Keratinocyte (primary cell): ENCODE measurements at regions not wholly inside any gene's neighbourhood (a gene's known extent, or its start where the extent isn't known, plus 50 kb on each side); places are given as distances from the start of the nearest gene placed in this dataset.

Experiments
- DNase-seq: peaks from one replicate; pipeline ENCODE4 v3.0.0-alpha.2; 2011; ENCODE audit warnings: low read depth, missing footprints, low spot score
- FAIRE-seq: peaks from 2 replicates; lab custom pipeline; 2011; peaks lifted over from hg19 to GRCh38; lab: Jason Lieb, UNC
- H2AFZ ChIP-seq: 2 replicates; pipeline ENCODE4 v1.6.0; 2012; ENCODE audit warnings: low read length, control low read depth, inconsistent platforms; ENCODE audit not compliant: control insufficient read depth
- H3K27ac ChIP-seq: 2 replicates; pipeline ENCODE4 v1.5.1; 2011; ENCODE audit warnings: low read length; ENCODE audit not compliant: control insufficient read depth, insufficient read depth
- H3K27me3 ChIP-seq: 3 replicates; pipeline ENCODE4 v1.6.0; 2011; ENCODE audit warnings: low read length; ENCODE audit not compliant: control insufficient read depth, insufficient read depth; ENCODE audit errors: extremely low read depth
- H3K36me3 ChIP-seq, 2 experiments: 2 replicates in 1 of 2; 3 replicates in 1 of 2; pipeline ENCODE4 v1.5.1; 2011; ENCODE audit warnings: low read length in 2 of 2, mild to moderate bottlenecking in 1 of 2; ENCODE audit not compliant: control insufficient read depth in 2 of 2, insufficient read depth in 2 of 2; ENCODE audit errors: extremely low read depth in 1 of 2
- H3K4me1 ChIP-seq: 3 replicates; pipeline ENCODE4 v1.5.1; 2011; ENCODE audit warnings: low read length; ENCODE audit not compliant: control insufficient read depth, insufficient read depth; ENCODE audit errors: extremely low read depth
- H3K4me2 ChIP-seq: 3 replicates; pipeline ENCODE4 v1.6.0; 2011; ENCODE audit warnings: low read depth, low read length; ENCODE audit not compliant: control insufficient read depth, insufficient read depth; ENCODE audit errors: extremely low read depth
- H3K4me3 ChIP-seq, 3 experiments: fragments of 200-600 bp in 1 of 3; sonication (generic) in 1 of 3; 2 replicates in 2 of 3; 3 replicates in 1 of 3; pipeline ENCODE4 v1.5.1; 2011 to 2016; ENCODE audit warnings: low read length in 3 of 3, mild to moderate bottlenecking in 3 of 3, control low read depth in 2 of 3, inconsistent platforms in 1 of 3, low read depth in 1 of 3, mixed read lengths in 1 of 3, mixed run types in 1 of 3, moderate library complexity in 1 of 3; ENCODE audit not compliant: control insufficient read depth in 2 of 3, insufficient read depth in 2 of 3; ENCODE audit errors: extremely low read depth in 1 of 3
- H3K79me2 ChIP-seq: 2 replicates; pipeline ENCODE4 v1.6.0; 2012; ENCODE audit warnings: low read length; ENCODE audit not compliant: control insufficient read depth, insufficient read depth
- H3K9ac ChIP-seq: 3 replicates; pipeline ENCODE4 v1.6.0; 2011; ENCODE audit warnings: low read length; ENCODE audit not compliant: control insufficient read depth, insufficient read depth; ENCODE audit errors: extremely low read depth
- H3K9me1 ChIP-seq: 3 replicates; pipeline ENCODE4 v1.6.0; 2011; ENCODE audit warnings: low read length; ENCODE audit not compliant: control insufficient read depth, insufficient read depth; ENCODE audit errors: extremely low read depth
- H3K9me3 ChIP-seq: 2 replicates; pipeline ENCODE4 v1.5.1; 2012; ENCODE audit warnings: low read depth, low read length; ENCODE audit not compliant: control insufficient read depth
- H4K20me1 ChIP-seq: 3 replicates; pipeline ENCODE4 v1.6.0; 2011; ENCODE audit warnings: low read length; ENCODE audit not compliant: control insufficient read depth, insufficient read depth; ENCODE audit errors: extremely low read depth
- EZH2 ChIP-seq: IDR thresholded peaks from one replicate; pipeline ENCODE4 v1.6.1; 2012; ENCODE audit warnings: inconsistent platforms, mild to moderate bottlenecking, low read length, moderate library complexity
- dilution Hi-C: fragments of 300-500 bp; cut with MboI; formaldehyde crosslinking; loops from one replicate; pipeline ENCODE4 v1.7.0; 2020; ENCODE audit warnings: low sequenced_read_pairs; ENCODE audit not compliant: extremely low pct_ligation_motif_present
- TF ChIP-seq, protein P1 (sequence below), 3 experiments: IDR thresholded peaks in 1 of 3; conservative IDR thresholded peaks in 1 of 3; optimal IDR thresholded peaks in 1 of 3; 2 replicates in 2 of 3; 3 replicates in 1 of 3; pipeline versions ENCODE3 to v1.5.1; 2011; ENCODE audit warnings: low read length in 3 of 3, mild to moderate bottlenecking in 3 of 3, moderate library complexity in 2 of 3, control low read depth in 1 of 3, inconsistent platforms in 1 of 3; ENCODE audit not compliant: insufficient read depth in 2 of 3; ENCODE audit errors: extremely low read depth in 1 of 3

DNA sequence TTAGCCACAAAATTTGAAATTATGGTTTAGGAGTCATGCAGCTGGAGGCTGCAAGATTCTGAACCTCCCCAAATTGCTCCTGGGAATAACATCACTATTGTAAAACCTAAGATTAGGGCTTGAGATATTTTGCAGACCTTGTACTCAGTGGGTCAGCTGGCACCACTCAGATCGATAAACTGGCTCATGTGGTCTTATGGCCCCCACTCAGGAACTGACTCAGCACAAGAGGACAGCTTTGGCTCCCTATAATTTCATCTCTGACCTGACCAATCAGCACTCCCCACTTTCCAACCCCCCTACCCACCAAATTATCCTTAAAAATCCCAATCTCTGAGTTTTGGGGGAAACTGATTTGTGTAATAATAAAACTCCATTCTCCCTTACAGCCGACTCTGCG is 161.6 kb downstream of the BRMS1L start:
- no peak for FAIRE-seq
- dilution Hi-C loops = no loop called here
- Histone ChIP-seq H3K4me1 (no peaks in the 10 kb centered on the region), H3K27ac (no peak overlapping the region), H3K79me2 (no peaks in the 10 kb centered on the region), H2AFZ (no peak overlapping the region), H3K9me3 (no peaks in the 10 kb centered on the region), H3K9ac (no peak overlapping the region), H3K36me3 (no peaks in the 10 kb centered on the region), H3K27me3 (no peaks in the 10 kb centered on the region), H3K4me3 (no peak overlapping the region), H3K9me1 (no peaks in the 10 kb centered on the region), H4K20me1 (no peaks in the 10 kb centered on the region), H3K4me2 (no peak overlapping the region)
- DNase-seq = no peak
- no peak for TF ChIP-seq EZH2
- TF ChIP-seq, protein P1, sequence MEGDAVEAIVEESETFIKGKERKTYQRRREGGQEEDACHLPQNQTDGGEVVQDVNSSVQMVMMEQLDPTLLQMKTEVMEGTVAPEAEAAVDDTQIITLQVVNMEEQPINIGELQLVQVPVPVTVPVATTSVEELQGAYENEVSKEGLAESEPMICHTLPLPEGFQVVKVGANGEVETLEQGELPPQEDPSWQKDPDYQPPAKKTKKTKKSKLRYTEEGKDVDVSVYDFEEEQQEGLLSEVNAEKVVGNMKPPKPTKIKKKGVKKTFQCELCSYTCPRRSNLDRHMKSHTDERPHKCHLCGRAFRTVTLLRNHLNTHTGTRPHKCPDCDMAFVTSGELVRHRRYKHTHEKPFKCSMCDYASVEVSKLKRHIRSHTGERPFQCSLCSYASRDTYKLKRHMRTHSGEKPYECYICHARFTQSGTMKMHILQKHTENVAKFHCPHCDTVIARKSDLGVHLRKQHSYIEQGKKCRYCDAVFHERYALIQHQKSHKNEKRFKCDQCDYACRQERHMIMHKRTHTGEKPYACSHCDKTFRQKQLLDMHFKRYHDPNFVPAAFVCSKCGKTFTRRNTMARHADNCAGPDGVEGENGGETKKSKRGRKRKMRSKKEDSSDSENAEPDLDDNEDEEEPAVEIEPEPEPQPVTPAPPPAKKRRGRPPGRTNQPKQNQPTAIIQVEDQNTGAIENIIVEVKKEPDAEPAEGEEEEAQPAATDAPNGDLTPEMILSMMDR (optimal IDR thresholded peaks at IDR 0.05 in 1 of 3, IDR thresholded peaks at IDR 0.05 in 1 of 3, conservative IDR thresholded peaks at IDR 0.05 in 1 of 3; ENCODE audit: extremely low read depth in 1 of 3, insufficient read depth in 2 of 3, low read length in 3 of 3) = no peak

DNA sequence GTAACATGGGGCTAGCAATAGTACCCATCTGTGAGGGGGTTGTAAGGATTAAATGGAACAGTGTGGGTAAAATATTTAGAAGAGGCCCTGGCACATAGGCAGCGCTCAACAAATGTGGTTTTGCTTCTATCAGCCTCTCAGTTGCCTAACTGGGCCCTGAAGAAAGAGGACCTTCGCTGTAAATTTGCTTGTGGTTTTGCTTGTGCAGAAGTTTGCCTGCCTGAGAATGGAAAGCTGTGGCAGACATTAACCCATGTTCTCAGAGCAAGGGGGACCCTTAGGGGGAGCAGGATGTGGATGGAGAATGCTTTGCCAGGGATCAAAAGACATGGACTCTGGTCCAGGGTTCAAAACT is 160.1 kb downstream of the BRMS1L start:
- FAIRE-seq (no peak), DNase-seq (no peak)
- no peak overlapping the region for H3K4me2 ChIP-seq
- TF ChIP-seq, protein P1 (optimal IDR thresholded peaks at IDR 0.05 in 1 of 3, IDR thresholded peaks at IDR 0.05 in 1 of 3, conservative IDR thresholded peaks at IDR 0.05 in 1 of 3; ENCODE audit: extremely low read depth in 1 of 3, insufficient read depth in 2 of 3, low read length in 3 of 3) = no peak
- TF ChIP-seq EZH2 = no peak
- no peaks in the 10 kb centered on the region for H3K9me1 ChIP-seq
- no peaks in the 10 kb centered on the region for H4K20me1 ChIP-seq
- H2AFZ ChIP-seq = no peak overlapping the region
- no peaks in the 10 kb centered on the region for H3K27me3 ChIP-seq
- H3K9me3 ChIP-seq = no peaks in the 10 kb centered on the region
- H3K9ac ChIP-seq = no peak overlapping the region
- H3K4me3 ChIP-seq = no peak overlapping the region
- H3K36me3 ChIP-seq = no peaks in the 10 kb centered on the region
- H3K27ac ChIP-seq = no peak overlapping the region
- dilution Hi-C loops = no loop called here
- no peaks in the 10 kb centered on the region for H3K79me2 ChIP-seq
- no peaks in the 10 kb centered on the region for H3K4me1 ChIP-seq
